GM12873 (cell line): ENCODE measurements at regions not wholly inside any gene's neighbourhood (a gene's known extent, or its start where the extent isn't known, plus 50 kb on each side); places are given as distances from the start of the nearest gene placed in this dataset.

Experiments used
- TF ChIP-seq, protein P1 (sequence below): IDR thresholded peaks from 2 replicates; pipeline ENCODE4 v1.5.1; 2012; ENCODE audit warnings: low read depth, mild to moderate bottlenecking, moderate library complexity, low read length, control low read depth; ENCODE audit not compliant: insufficient read depth; ENCODE audit errors: missing control alignments

DNA sequence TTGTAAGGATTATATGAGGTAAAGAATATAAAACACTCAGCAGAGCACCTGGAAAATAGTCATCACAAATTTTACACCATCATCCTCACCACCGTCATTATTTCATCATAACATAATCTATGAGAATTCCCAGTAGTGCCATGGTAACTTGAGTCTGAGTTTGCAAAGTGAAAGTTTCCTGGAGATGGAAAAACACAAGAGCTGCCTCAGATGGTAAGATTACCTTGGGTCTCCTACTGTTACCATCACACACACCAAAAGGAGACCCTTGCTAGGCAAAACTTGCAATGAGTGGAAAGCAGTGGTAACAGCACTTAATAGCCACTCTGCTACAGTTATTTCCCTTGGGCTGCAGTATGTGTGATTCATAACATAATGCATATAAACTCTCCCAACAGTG is 589.8 kb downstream of the RNF144B start:
- TF ChIP-seq, protein P1, sequence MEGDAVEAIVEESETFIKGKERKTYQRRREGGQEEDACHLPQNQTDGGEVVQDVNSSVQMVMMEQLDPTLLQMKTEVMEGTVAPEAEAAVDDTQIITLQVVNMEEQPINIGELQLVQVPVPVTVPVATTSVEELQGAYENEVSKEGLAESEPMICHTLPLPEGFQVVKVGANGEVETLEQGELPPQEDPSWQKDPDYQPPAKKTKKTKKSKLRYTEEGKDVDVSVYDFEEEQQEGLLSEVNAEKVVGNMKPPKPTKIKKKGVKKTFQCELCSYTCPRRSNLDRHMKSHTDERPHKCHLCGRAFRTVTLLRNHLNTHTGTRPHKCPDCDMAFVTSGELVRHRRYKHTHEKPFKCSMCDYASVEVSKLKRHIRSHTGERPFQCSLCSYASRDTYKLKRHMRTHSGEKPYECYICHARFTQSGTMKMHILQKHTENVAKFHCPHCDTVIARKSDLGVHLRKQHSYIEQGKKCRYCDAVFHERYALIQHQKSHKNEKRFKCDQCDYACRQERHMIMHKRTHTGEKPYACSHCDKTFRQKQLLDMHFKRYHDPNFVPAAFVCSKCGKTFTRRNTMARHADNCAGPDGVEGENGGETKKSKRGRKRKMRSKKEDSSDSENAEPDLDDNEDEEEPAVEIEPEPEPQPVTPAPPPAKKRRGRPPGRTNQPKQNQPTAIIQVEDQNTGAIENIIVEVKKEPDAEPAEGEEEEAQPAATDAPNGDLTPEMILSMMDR: no peak

DNA sequence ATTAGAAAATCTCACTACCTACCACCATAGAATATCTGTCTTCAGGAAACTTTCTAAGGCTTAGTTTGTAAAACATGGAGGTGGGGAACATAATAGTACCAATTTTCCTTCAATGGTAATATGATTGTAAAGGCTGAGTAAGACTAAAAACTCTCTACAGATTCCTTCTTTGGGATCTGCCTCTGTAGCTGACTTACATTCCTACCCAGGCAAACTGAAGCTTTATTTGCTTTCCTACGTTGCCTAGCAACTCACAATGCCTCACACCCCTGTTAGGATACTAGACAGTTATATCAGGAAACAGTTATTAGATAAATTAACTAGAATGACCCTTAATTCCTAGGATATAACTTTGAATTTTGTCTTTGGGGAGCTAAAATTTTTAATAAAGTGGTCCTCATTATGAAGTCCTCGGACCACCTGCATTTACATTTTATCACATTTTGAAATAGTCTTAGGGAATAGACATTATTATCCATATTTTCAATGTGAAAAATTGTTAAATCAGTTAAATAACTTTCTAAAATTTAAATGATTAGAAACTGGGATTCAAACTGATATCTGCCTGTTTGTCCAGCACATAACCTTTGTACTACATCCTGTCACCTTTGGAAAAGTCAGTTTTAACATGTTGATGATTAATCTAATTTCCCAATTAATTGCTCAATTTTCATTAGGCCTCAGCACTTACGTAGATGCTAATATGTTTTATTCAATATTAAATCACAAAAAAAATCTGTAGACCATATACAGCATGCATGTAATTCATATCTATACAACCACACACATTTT is 591.4 kb downstream of the RNF144B start:
- TF ChIP-seq, protein P1: no peak

DNA sequence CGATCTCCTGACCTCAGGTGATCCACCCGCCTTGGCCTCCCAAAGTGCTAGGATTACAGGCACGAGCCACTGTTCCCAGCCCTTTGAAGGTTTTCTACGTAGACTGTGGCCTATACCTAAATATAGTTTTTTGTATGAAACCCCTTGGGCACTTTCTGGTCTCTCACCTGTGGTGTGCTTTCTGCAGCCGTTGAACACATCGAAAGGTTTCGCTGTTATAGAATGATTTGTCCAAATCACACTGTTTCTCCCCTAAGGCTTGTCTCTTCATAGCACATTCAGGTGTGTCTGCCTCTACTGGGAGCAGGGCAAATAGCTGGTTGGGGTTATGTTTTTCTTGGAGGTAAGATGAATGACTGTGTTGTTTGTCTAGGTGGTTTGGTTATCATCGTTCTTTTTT is 597.9 kb downstream of the RNF144B start:
- TF ChIP-seq, protein P1: no peak

DNA sequence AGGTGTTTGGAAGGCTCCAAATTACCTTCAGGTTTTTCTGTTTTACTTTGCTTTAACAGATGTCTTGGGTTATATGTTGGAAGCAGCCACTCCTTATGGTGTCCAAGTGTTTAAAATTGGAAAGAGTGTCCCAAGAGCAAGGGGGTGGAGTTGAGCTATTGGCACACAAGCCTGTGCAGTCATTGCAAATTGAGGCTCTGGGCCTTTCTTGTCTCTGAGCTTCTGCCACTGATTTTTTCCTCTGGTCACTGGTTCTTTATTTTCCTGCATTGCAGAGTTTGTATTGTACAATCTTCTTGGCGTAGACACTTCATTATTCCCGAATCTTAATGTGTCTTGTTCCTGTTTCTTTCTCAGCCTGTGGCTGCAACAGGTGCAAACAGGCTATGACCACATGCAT is 598.8 kb downstream of the RNF144B start:
- TF ChIP-seq, protein P1: no peak

DNA sequence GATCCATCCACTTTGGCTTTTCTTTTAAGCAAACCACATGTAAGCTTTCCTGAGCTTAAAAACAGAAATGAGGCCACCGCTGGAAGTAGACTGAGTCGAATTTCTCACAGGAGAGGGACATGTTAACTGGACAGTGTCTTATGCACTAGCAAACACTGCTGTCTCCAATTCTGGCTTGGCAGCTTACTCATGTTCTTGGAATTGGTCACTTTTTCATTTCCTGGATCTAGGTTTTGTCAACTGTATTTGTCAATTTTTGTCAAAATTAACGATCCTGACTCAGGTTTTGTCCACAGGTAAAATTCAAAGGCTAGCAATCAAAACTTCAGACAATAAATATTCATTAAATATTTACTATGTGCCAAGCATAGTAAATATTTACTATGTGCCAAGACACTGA is 601.5 kb downstream of the RNF144B start:
- TF ChIP-seq, protein P1: no peak

DNA sequence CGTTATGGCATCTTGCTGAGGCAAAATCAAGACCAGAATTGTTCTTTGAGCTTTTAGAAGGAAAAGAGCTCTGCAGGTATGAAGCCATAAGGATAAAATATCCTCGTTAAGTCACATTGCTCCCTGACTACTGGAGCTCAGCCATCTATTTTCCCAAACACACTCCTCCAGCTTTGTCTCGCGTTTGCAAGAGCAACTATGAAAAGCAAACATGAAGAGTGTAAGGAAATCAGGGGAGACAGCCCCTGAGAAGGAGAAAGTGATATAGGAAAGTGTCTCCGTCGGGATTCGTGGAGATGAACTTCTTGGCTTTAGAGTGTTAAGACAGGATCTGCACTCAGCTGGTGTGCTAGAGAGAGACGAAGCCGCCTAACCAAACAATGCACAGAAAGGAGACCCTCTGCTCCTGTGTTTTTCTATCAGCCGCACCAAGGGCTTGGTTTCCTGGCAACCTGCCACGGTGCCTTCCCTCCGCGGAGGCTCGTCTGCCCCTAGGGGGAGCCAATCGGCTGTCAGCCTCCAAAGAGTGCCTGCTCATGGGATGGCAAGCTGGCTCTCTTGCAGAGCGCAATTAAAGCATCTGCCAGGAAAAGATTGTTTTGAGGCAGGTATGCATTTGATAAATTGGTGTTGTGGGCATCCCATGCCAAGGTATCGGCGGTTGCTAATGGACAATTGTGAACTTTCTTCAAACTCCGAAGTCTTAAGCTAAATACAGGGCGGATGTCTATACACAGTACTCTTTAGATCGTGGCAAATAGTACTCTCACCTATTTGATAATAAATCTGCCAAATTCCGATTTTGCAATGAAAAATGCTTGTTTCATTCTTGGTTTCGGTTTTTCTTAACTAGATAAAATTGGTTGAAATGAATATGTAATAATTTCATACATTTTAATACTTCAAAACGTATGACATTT is 603.2 kb downstream of the RNF144B start:
- TF ChIP-seq, protein P1: peak; percentile 76

DNA sequence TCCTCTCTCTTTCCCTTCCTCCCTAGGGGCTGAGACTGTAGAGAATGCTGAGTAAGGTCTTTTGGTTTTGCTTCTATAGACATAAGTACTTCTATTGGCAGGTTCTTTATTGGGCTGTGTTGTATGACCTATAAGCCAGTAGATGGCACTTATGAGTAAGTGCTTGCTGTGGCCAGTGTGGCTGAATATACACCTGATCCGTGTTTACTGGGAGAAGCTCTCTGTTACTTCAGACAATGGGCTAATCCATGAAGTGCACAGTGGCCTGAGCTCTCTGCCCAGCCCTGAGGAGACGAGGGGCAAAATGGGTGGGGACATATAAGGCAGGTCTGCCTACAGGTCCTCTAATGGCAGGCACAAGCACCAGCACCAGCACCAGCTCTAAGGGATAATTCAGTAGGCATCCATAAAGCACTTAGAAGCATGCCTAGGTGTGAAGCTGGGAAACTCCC is 610.3 kb downstream of the RNF144B start:
- TF ChIP-seq, protein P1: peak; percentile 73
